NT2/D1 (cell line): ENCODE measurements at regions not wholly inside any gene's neighbourhood (a gene's known extent, or its start where the extent isn't known, plus 50 kb on each side); places are given as distances from the start of the nearest gene placed in this dataset.

Experiments used
- YY1 ChIP-seq: IDR thresholded peaks from 2 replicates; pipeline ENCODE4 v1.6.1; 2011; ENCODE audit not compliant: insufficient read length, insufficient read depth
- ZNF274 ChIP-seq: IDR thresholded peaks from 2 replicates; pipeline ENCODE4 v1.6.1; 2011; ENCODE audit warnings: mild to moderate bottlenecking, low read depth, low read length

DNA sequence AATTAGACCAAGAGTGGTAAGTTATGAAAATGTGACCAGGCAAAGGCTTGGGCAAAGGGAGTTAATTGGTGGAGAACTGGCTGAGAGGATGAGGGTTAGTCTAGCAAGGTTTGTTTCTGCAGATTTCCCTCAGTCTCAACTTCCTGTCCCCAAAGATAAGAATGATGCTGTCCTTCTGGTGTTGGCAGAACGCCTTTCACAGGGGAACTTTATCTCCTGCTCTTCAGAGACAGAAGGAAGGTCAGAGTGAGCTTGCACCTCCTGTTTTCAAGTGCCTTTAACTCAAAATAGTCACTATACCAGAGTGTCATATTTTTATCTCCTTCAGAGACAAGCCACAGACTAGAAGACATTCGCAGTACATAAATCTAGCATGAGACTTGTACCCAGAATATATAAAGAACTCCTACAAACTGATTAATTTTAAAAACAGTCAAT, 95.7 kb downstream of the TEX51 start:
- no peak for TF ChIP-seq YY1
- no peak for TF ChIP-seq ZNF274
